GM12891 (cell line): ENCODE measurements at regions not wholly inside any gene's neighbourhood (a gene's known extent, or its start where the extent isn't known, plus 50 kb on each side); places are given as distances from the start of the nearest gene placed in this dataset.

Experiments used
- DNase-seq: peaks from one replicate; pipeline ENCODE4 v3.0.0; 2011; ENCODE audit warnings: low spot score; ENCODE audit not compliant: insufficient read length
- FAIRE-seq: peaks from 2 replicates; lab custom pipeline; 2011; peaks lifted over from hg19 to GRCh38; lab: Jason Lieb, UNC
- PAX5 ChIP-seq: IDR thresholded peaks from 2 replicates; pipeline ENCODE4 v1.6.1; 2011; ENCODE audit warnings: low read length, moderate library complexity, mild to moderate bottlenecking; ENCODE audit not compliant: insufficient read depth, severe bottlenecking
- POLR2A ChIP-seq: IDR thresholded peaks from 2 replicates; pipeline ENCODE4 v1.6.1; 2011; ENCODE audit warnings: low read depth, low read length, control low read depth
- POLR2AphosphoS5 ChIP-seq: IDR thresholded peaks from 2 replicates; pipeline ENCODE4 v1.6.1; 2011; ENCODE audit warnings: low read depth, low read length, control low read depth
- POU2F2 ChIP-seq: IDR thresholded peaks from 2 replicates; pipeline ENCODE4 v1.6.1; 2011; ENCODE audit warnings: low read depth, mild to moderate bottlenecking, control low read depth, low read length, moderate library complexity
- SPI1 ChIP-seq: IDR thresholded peaks from 2 replicates; pipeline ENCODE4 v1.6.1; 2011; ENCODE audit warnings: low read depth, low read length, control low read depth
- TAF1 ChIP-seq: IDR thresholded peaks from 2 replicates; pipeline ENCODE4 v1.6.1; 2011; ENCODE audit warnings: low read depth, low read length, control low read depth

- FAIRE-seq = no peak
- no peak for DNase-seq
Observed at GRCh38 chr11:121946514-121946913, 169.5 kb downstream of the BLID start.

GRCh38 chr11:121944556-121945230 is 171.3 kb downstream of the BLID start:
- FAIRE-seq (peak; percentile 13), DNase-seq (no peak)
- TF ChIP-seq SPI1 (no peak), PAX5 (no peak), POLR2AphosphoS5 (no peak), POU2F2 (no peak), POLR2A (no peak), TAF1 (no peak)

More at GRCh38 chr11:121946514-121946913, 169.5 kb downstream of the BLID start:
- TF ChIP-seq POU2F2 (no peak), TAF1 (no peak), POLR2AphosphoS5 (no peak), POLR2A (no peak), SPI1 (no peak), PAX5 (no peak)

- DNase-seq = no peak
- no peak for FAIRE-seq
- TF ChIP-seq POU2F2 = no peak
- TF ChIP-seq PAX5 = no peak
- TF ChIP-seq POLR2AphosphoS5 = no peak
- no peak for TF ChIP-seq POLR2A
- TF ChIP-seq TAF1 = no peak
- no peak for TF ChIP-seq SPI1
Observed at GRCh38 chr11:121938076-121938475, 177.9 kb downstream of the BLID start.

- no peak for TF ChIP-seq POLR2A
- TF ChIP-seq TAF1 = no peak
- no peak for TF ChIP-seq POLR2AphosphoS5
- TF ChIP-seq SPI1 = no peak
- TF ChIP-seq POU2F2 = no peak
- TF ChIP-seq PAX5 = no peak
- no peak for DNase-seq
- no peak for FAIRE-seq
Observed at GRCh38 chr11:121936781-121937447, 179.1 kb downstream of the BLID start.

- TF ChIP-seq POU2F2 (no peak), TAF1 (no peak), PAX5 (no peak), SPI1 (no peak), POLR2AphosphoS5 (no peak), POLR2A (no peak)
- DNase-seq (no peak), FAIRE-seq (no peak)
Observed at GRCh38 chr11:121936370-121936769, 179.6 kb downstream of the BLID start.

- no peak for FAIRE-seq
Observed at GRCh38 chr11:121933694-121934093, 182.3 kb downstream of the BLID start.

GRCh38 chr11:121933294-121933693 is 182.7 kb downstream of the BLID start:
- TF ChIP-seq PAX5 (no peak), SPI1 (no peak), POLR2A (no peak), POU2F2 (no peak), POLR2AphosphoS5 (no peak), TAF1 (no peak)
- DNase-seq (no peak), FAIRE-seq (no peak)

More at GRCh38 chr11:121933694-121934093, 182.3 kb downstream of the BLID start:
- no peak for DNase-seq
- no peak for TF ChIP-seq SPI1
- no peak for TF ChIP-seq TAF1
- TF ChIP-seq PAX5 = no peak
- no peak for TF ChIP-seq POLR2AphosphoS5
- no peak for TF ChIP-seq POU2F2
- TF ChIP-seq POLR2A = no peak

- FAIRE-seq (no peak), DNase-seq (no peak)
- no peak for TF ChIP-seq SPI1
- TF ChIP-seq PAX5 = no peak
- no peak for TF ChIP-seq TAF1
- no peak for TF ChIP-seq POLR2AphosphoS5
- TF ChIP-seq POLR2A = no peak
- TF ChIP-seq POU2F2 = no peak
Observed at GRCh38 chr11:121932646-121933185, 183.3 kb downstream of the BLID start.

- TF ChIP-seq PAX5 (no peak), POLR2AphosphoS5 (no peak), POLR2A (no peak), TAF1 (no peak), POU2F2 (no peak), SPI1 (no peak)
- FAIRE-seq (no peak), DNase-seq (no peak)
Observed at GRCh38 chr11:121931748-121932352, 184.2 kb downstream of the BLID start.
